GM19351 (cell line): ENCODE measurements at regions not wholly inside any gene's neighbourhood (a gene's known extent, or its start where the extent isn't known, plus 50 kb on each side); places are given as distances from the start of the nearest gene placed in this dataset.

Experiments used
- ATAC-seq: cut with Tn5 transposase; IDR thresholded peaks from one replicate; pipeline ENCODE4 v1.9.1; 2021; ENCODE audit warnings: mild to moderate bottlenecking, moderate library complexity; ENCODE audit not compliant: unreplicated experiment

DNA sequence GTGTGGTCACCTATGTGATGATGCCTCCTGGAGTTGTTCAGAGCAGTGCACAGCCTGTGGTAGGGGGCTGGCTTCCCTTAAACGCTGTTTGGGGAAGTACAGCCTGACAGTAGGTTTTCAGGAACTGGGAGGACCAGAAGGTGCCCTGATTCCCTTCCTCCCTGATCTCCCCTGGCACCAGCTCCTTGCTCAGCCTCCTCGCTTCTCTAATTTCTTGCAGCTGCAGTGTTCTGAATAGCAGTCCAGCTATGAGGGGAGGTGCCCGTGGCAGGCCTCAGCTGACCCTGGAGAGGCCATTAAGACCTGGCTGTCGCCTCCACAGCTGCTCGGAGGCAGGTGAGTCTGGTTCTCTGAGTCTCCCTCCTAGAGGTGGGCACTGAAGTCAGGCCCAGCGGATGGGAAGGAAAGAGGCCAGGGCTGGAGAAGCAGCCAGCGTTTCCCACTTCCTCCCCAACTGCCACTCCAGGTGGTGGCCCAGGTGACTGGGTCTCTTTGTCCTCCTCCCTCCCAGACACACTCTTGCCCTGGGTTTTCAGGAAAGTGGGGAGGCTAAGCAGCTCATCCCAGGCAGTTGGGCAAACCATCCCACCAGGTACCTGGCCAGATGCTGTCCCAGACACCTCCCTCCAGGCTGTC is 52.0 kb upstream of the RPL11 start:
- no peak for ATAC-seq

DNA sequence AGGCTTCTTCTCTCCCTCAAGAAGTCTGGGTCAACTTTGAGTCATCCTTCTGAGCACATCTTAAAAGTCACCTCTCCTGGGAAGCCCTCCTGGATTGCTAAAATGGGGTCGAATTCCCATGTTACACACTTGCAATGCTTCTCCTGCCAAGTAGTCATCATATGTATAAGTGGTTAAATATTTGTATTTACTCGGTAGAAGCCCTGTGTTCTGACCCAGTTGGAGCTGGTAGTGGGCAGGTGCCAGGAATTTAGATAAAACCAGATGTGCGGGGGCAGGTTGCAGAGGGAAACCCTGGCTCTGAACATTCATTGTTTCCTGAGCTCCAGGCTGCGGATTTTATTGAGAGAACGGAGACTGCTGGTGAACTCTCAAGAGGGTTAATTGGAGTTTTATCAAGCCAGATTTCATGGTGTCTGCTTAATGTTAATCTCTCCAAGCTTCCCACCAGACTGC is 52.8 kb upstream of the RPL11 start:
- no peak for ATAC-seq

DNA sequence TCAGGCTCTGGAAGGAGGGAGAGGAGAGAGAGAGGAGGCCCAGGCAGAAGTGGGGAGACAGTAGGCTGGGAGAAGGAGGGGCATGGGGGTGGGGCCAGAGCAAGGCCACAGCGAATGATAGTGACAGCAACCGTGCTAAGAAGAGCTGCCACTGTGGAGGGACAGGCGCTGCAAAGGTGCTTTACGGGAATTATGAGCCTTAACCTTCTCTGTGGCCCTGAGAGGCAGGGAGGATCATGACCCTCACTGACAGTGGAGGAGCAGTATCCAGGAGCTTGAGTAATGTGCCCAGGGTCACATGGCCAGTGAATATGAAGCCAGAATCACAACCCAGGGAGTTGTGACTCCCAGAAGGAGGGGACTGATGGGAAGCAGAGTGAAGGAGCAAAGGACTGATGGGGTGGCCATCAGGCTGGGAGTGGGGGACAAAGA is 53.4 kb upstream of the RPL11 start:
- no peak for ATAC-seq

GRCh38 chr1:23636009-23636408 is 55.6 kb upstream of the RPL11 start:
- no peak for ATAC-seq

DNA sequence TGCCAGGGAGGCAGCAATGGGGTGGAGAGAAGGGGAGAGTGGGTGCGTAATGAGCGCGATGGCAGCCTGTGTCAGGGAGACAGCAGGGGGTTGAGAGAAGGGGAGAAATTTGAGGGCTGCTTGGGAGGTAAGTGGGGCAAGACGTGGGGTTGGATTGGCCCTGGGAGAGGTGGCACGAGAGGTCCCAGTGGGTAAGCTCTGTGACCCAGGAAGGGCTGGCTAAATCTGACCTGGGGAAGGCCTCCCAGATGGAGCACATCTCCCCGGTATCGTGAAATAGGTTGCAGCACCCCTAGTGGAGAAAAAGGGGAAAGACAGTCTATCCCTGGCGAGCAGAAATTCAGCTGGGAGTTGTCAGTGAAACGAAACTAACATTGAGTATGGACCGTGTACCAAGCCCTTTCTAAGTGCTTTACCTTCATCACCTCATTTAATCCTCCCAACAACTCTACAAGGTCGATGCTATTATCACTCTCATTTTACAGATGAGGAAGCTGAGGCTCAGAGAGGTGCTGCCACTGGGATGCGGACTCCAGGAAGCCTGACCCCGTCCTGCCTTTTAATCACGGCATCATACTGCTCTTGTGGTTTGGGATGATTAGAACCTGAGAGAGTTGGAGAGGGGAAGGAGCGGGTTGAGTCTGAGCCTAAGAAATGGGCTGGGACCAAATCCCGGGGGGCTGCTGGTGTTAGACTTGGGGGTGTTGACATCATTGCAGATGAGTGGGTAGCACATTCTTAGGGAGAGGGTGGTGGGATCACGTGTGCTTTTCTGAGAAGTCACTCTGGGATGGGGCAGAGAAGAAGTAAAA is 56.6 kb upstream of the RPL11 start:
- ATAC-seq = no peak

GRCh38 chr1:23634518-23634839 is 57.1 kb upstream of the RPL11 start:
- ATAC-seq = no peak

DNA sequence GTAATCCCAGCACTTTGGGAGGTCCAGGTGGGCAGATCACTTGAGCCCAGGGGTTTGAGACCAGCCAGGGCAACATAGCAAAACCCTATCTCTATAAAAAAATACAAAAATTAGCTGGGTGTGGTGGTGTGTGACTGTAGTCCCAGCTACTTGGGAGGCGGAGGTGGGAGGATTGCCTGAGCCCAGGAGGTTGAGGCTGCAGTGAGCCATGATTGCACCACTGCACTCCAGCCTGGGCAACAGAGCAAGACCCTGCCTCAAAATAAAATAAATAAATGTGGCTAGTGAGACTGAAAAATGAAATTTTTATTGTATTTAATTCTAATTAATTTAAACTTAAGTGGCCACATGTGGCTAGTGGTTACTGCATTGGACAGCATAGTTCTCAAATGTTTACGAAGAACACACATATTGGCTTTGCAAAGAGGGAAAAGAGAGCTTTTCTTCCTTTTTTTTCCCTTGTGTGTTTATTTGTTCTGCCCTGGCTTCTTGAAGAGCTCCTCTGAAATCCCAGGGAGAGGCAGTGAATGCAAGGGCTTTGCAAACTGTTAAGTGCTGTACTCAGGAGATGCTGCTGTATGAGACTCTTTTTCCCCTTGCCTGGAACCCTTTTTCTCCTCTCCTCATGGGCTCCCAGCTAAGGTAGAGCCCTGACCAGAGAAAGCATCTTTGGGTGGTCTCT is 59.0 kb upstream of the RPL11 start:
- no peak for ATAC-seq

GRCh38 chr1:23629708-23630290 is 61.8 kb upstream of the RPL11 start:
- no peak for ATAC-seq

- no peak for ATAC-seq
These were observed 62.6 kb upstream of the RPL11 start for GRCh38 chr1:23628951-23629387.

- no peak for ATAC-seq
These were observed 64.4 kb upstream of the RPL11 start for GRCh38 chr1:23627069-23627735.

DNA sequence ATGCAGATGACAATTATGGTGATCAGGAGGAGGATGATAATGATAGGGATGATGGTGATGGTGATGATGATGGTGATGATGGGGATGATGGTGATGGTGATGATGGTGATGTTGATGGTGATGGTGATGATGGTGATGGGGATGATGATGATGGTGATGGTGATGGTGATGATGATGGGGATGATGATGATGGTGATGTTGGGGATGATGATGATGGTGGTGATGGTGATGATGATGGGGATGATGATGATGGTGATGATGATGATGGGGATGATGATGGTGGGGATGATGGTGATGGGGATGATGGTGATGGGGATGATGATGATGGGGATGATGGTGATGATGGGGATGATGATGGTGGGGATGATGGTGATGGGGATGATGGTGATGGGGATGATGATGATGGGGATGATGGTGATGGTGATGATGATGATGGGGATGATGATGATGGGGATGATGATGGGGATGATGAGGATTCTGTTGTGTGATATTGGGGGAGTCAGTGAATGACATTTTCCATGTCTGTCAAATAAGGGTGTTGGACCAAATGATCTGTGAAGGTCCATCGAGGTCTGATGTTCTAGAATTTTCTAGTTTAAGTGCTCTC is 65.6 kb upstream of the RPL11 start:
- no peak for ATAC-seq

GRCh38 chr1:23625459-23625858 is 66.1 kb upstream of the RPL11 start:
- ATAC-seq = no peak

- no peak for ATAC-seq
These were observed 65.1 kb upstream of the ID3 start for GRCh38 chr1:23624440-23624839.

GRCh38 chr1:23622284-23622683 is 63.0 kb upstream of the ID3 start:
- no peak for ATAC-seq

DNA sequence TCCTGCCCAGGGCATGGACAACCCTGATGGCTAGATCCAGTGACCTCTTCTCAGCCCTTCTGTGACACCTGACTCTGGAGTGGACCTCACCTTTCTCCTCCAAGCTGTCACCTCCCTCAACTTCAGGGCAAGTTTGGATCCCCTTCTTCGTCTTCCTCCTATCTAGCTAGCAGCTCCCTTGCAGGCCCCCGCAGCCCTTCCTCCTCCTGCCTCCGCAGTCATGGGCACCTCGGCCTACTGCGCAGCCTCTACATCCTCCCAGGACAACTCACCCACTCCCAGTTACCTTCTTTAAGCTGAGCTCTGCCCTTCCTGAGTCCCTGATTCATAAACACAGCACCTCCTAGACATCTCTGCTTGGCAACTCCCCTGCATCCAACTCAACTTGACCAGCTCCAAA is 61.3 kb upstream of the ID3 start:
- ATAC-seq = no peak

DNA sequence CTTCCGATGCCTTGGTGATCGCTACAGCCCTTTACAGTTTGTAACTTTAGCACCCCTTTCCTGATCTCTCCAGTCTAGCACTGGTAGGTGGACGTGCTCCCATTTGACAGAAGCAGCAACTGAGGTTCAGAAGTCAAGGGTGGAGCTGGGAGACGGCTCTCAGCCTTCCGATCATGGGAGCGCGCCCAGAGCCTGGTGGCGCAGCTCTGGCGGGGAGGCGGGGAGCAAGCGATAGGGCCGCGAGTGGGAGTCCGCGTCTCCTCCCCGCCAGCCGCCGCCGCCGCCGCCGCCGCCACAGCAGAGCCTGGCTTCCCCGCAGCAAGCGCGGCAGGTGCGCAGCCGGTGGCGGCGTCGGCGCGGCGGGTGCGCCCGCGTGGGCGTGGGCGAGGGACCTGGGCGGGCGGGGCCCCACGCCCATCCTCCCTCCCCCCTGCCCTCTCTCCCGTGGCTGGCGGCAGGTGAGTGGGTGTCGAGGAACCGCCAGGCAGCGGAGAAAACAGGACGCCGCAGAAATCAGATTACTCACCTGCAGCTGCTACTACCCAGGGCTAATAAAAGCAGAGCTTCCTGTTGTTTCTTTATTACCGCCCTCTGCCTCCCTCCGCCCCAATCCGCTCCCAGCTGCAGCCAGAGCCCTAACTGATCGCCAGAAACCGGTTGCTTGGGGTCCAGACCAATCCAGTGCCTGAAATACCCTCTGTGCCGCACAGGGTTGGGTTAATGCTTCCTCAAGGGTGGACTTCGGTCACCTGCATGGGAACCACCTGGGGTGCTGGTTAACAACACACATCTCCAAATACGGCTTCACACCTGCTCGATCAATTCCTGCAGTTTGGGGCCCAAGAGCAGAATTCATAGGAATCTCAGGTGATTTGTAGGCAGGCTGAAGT is 60.2 kb upstream of the ID3 start:
- ATAC-seq = peak; percentile 61

GRCh38 chr1:23618586-23619083 is 59.3 kb upstream of the ID3 start:
- no peak for ATAC-seq

GRCh38 chr1:23617084-23617521 is 57.8 kb upstream of the ID3 start:
- ATAC-seq = no peak

DNA sequence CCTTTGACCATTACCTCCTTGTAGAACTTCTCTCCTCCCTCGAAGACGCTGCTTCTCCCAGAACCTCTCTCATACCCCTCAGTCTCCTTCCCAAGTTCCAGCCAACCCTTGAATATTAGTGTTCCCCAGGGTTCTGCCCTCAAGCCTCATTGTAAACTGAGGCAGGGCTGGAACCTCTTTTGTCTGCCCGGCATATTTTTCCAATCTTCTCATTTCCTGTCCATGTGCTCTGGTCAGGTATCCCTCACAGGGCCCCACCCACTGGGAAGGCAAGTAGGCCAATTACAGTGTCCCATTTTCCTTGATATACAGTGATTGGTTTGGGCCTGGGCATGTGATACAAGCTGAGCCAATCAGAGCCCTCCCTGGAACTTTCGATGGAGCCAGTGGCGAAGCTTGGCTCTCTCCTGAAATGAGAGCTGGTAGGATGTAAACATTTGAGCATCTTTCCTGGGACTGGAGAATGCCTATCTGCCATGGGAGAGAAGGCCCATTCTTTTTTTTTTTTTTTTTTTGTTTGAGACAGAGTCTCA is 57.1 kb upstream of the ID3 start:
- no peak for ATAC-seq
